ENCODE measurements at regions not wholly inside any gene's neighbourhood (a gene's known extent, or its start where the extent isn't known, plus 50 kb on each side); places are given as distances from the start of the nearest gene placed in this dataset.

DNA sequence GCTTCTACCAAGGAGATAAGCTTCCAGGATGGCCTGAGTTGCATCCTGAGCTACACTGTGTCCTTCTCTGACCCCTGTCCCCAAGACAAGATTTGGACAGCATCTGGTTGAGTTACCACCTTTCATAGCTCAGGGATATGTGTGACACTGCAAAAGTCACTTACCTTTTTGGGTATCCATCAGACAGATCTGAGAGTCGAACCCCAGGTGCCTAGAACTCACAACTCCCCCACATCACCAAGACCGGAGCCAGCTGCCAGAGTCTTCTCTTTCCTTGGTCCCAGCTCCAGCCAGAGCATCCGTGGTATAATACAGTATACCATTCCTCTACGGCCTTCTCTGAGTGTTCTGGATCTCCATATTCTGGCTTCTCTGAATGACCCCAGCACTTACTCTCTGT is 133.0 kb downstream of the CD83 start:
- no peak for DNase-seq (ENCODE audit: low read depth in 3 of 3, low spot score in 2 of 3)

DNA sequence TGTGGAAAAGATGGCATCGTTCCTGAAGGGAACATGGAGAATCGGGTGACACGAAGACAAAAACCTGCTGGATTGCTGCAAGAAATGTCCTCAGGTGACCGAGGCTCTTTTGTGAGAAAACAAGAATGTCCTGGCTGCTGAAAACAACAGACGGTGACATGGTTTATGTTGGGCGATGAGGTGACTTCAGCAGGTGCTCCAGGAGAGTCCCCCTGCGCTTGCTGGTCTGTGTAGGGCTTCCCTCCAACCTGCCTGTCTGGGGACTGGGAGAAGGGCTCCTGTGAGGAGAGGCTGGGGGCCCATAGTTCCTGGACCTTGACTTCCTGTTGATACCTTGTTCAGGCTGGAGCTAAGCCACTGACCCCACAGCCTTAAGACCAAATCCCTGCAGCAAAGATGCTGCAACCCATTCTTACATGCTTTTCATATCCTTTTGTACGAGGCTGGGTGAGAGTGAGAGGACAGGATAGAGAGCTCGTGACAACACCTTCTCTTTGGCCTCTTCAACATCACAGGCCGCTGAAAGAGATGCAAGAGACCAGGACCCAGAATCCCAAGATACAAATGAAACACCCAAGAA is 134.8 kb downstream of the CD83 start:
- DNase-seq (ENCODE audit: low read depth in 3 of 3, low spot score in 2 of 3), result no peak

DNA sequence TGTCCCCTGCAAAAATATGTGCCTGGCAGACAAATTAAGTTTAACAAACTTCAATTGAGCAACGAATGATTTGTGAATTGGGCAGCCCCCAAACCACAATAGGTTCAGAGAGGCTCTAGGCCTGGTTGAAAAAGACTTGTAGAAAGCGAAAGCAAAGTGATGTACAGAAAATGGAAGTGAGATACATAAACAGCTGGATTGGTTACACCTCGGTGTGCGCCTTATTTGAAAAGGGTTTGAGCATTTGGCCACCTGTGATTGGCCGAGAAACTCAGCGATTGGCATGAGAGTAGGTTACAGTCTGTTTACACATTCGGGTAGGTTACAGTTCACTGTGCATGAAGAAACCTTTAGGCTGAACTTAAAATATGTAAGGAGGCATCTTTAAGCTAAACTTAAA is 136.9 kb downstream of the CD83 start:
- DNase-seq (ENCODE audit: low read depth in 3 of 3, low spot score in 2 of 3), result no peak

DNA sequence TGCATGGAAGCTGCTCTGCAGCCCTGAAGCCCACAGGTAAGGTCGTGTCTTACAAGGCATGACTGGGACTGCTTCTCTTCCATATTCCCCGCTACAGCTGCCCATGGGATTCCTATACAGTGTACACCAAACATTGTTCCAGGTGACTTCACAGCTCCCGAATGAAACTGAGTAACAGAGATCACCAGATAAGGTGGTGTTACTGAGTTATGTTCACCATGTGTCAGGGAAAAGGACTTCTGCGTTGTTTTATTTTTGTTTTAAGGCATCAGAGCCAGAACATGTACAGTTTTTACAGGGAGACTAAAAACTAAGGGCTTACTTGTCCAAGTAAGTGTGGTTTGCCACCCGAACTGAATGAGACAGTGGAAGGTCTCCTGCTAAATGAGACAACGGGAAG is 138.3 kb downstream of the CD83 start:
- no peak for DNase-seq (ENCODE audit: low read depth in 3 of 3, low spot score in 2 of 3)

DNA sequence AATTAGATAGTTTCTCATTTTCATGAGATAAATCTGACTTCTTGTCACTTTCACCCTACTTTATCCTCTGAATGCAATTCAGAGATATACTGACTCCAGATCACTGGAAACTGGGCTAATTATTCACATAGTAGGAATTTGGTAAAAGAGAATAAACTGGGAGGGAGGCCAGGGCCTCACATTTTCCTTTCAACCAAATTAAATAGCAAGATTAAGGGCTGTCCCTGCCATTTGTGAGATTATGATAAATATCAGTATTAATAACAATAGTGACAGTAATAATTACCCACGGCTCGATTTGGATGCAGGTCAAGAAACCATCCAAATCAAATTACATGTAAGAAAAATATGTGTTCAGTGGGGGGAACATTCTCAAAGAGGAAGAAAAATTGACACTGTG is 140.5 kb downstream of the CD83 start:
- no peak for DNase-seq (ENCODE audit: low read depth in 3 of 3, low spot score in 2 of 3)

DNA sequence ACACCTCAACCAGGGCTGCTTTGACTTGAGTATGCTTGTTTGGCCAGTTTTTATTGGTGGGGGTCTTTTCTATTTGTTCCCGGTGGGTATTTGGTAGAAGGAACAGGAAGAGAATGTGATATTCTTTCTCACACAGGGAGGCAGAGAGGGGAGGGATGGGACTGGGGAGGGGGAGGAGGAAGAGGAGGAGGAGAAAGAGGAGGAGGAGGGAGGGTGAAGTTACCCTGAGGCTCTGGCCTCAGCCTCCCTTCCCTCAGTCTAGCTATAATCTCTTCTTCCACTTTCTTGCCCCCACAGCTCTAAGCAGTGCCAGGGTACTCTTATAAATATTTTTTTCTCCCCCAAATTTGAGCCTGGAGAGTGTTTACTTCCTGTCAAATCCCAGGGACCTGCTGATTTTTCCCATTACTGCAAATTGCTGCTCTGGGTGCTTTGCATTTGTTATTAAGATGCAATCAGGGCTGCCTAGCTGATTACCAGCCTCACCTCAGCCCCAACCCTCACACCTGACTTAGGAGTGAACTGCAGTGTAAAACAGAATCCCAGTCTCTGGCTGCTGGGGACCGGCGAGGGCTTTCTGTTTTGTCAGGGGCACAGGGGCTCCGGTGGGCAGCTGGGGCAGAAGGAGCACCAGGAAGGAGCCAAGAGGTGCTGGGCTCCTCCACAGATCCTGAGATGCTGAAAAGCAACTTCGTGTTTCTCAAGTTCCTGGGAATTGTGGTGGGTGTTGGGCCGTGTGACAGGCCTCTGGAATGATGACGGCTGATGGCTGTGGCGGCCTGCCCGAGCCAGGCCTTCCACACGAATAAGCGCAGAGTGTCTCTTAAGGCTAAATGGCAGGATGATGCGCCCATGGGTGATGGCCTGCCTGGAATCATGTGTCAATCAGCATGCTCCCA is 141.4 kb downstream of the CD83 start:
- DNase-seq (ENCODE audit: low read depth in 3 of 3, low spot score in 2 of 3), result no peak

DNA sequence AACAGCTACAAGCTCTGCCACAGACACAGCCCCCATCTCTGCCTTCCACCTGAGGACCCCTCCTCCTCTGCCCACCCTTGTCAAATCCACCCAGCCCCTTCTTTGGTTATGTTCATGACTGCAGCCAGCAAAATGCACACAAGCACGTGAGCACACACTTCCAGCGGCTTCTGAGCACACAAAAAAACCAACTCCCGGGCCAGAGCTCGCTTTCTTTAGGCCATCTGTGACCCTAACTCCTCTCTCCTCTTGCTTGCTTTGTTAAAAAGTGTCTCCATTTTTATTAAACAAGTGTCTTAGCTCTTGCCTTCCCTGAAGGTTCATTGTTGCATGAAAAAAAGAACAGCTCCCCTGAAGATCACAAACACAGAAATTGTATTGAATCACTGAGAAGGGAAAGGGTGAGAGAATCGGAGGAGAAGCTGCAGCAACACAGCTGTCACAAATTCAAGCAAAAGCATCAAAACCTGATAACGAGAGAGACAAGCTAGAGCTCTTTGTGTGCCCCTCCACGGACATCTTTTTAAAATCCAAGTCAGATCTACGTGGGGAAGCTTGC is 142.1 kb downstream of the CD83 start:
- no peak for DNase-seq (ENCODE audit: low read depth in 3 of 3, low spot score in 2 of 3)

DNA sequence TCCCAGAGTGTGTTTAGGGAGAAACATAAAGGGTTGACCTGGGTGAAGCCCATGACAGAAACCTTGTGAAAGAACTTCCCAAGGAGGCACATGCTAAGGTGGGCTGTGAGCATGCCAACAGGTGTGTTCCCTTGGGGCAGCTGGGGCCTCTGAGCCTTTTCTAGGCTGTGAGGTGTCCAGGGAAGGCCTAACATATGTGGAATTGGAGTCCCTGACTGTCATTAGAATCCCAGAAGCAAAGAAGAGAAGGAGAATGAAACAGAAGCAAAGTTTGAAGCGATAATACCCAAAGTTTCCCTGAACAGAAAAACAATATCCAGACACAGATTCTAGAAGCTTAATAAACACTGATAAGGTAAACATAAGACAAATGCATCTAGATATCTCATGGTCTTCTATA is 143.3 kb downstream of the CD83 start:
- no peak for DNase-seq (ENCODE audit: low read depth in 3 of 3, low spot score in 2 of 3)

DNA sequence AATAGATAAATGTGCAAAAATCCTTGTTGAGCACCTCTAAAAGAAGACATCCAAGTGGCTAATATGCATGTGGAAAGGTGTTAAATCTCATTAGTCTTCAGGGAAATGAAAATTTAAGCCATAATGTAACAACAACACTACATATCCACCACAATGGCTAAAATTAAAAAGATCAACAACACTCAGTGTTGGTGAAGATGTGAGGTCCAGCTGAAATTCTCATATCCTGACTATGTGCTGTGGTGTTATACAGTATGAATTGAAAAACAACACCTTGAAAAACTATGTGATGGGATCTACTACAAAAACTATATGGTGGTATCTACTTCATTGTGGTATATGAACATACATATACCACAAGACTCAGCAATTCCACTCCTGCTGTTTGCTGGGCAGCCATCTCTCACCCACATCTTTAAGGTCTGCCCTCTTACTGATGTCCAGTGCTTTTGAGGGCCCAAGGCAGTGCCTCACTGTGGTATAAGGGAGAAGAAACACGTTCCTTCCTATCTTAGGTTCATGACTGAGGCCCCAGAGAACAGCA is 146.4 kb downstream of the CD83 start:
- DNase-seq (ENCODE audit: low read depth in 3 of 3, low spot score in 2 of 3), result no peak

DNA sequence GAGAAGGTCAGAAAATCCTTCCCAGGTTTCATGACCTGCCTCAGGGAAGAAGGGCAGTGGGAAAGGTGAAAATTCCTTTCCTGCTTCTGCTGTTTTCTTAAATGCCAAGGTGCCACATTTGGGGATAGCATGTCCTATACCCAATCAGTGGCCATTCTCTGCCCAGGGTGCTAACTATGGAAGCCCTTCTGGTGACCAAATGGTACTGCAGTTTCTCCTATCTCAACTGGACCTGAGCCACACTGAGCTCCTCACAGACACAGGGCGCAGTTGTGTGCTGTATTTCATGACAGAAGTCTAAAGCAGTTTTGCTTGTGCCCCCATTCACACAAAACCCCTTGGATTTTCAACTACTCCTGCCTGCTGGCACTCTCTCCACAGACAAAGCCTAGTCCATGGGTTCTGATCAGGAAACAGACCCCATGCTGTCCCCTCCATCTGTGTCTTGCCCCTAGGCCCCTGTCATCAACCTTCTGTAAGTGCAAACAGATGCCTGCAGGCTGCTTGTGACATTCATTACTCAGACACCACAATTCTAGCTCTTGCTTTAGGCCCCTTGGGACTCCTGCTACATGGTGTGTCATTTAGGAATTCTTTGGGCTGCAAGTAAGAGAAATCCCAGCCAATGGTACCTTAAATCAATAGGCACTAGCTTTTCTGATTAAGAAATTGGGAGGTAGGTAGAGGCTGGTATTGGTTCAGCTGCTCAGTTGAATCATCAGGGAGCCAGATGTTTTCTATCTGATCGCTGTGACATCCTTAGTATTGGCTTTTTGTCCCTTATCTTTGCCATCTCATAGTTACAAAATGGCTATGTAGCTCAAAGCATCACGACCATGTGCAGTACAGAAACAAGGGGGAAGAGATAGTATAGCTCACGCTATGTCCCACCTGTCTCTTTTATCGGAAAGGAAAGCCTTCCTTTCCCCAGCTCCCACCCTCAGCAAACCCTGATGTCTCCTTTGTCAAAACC is 147.8 kb downstream of the CD83 start:
- DNase-seq (ENCODE audit: low read depth in 3 of 3, low spot score in 2 of 3), result no peak

DNA sequence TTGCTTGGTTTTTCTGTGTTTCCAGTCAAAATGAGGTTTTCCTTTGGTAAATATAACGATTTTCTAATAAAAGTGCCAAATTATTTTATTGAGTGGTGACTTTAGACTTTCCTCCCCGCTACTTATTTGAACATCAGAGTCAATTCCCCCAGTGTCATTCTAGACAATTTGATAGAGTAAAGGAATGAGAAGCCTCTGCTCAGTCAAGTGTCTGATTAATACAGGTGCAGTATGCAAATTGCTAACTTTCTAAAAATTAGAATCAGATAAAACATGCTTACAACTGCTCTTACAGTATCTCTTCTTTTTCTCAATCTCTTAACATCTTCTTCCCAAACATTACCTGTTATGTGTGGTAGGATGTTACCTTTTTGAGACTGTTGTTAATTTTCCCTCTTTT is 148.7 kb downstream of the CD83 start:
- DNase-seq (ENCODE audit: low read depth in 3 of 3, low spot score in 2 of 3), result no peak

DNA sequence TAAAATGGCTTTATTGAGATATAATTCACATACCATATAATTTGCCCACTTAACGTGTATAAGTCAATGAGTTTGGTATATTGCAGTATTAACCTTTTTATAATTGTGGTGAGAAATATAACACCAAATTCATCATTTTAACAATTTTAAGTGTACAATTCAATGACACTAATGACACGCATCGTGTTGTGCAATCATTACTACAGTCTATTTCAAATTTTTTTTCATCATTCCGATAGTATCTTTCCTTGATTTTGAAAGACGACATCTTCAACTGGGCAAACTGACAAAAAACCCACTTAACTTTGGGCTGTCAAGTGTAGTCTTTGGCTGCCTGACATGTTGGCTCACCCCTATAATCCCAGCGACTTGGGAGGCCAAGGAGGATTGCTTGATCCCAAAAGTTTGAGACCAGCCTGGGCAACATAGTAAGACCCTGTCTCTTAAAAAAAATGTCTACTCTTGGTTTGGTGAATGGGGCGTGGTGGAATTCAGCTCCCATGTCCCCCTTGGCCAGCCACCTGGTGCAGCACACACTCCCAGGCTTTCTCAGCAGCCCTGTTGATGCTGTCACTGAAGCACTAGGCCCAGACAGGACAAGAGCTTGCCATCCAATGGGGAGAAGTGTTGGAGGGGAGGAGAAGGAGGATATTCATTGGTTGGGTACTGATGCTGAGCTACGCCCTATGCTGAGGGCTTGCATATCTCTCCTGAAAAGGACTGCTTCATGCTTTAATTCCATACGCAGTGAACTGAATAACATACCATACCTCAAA is 150.5 kb downstream of the CD83 start:
- DNase-seq (ENCODE audit: low read depth in 3 of 3, low spot score in 2 of 3), result no peak

DNA sequence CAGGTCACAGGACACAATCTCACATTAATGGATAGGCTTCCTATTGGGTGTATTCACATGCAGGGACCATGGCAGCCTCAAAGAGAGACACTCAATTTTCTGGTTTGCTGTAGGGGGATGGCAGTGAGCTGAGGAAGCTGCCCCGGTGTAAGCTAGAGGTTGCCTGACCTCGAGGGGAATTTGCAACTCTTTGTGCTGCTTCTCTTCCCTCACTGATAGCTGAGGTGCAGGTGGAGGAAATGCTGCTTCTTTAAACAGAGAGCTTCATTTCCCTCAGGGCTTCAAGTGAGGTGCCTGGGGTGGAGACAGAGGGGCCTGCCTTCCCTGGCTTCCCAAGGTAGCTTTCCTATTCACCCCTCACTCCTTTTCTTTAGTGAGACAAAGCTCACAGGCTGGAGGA is 151.9 kb downstream of the CD83 start:
- no peak for DNase-seq (ENCODE audit: low read depth in 3 of 3, low spot score in 2 of 3)

DNA sequence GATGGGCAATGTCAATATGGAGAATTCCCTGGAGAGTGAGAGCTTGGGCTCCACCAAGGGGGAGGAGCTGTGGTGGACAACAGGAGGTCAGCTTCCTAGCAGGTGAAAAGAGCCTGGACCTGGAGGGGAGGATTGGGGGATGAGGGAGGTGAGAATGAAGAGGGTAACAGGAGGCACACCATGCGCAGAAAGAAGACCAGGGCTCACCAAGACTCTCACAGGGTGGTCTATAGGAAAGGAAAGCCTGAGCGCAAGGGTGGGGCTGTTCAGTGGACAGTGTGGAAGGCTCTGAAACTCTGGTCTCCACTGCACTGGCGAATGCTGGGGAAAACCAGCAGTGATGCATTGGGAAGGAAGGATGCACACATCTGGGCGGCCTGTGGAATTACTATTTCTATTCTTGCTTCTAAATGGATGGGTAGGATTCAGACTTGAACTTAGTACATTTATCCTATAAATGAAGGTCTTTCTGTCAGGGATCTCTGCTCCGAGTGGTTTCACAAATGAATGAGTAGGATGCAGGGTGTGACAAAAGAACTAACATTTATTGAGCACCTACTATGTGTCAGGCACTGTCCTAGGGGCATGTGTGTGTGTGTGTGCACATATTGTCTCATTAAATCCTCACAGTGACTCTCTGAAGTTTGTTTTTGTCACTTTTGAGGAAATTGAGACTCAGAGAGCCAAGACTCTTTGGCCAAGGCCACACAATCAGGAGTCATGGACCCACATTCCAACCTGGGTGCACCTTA is 152.7 kb downstream of the CD83 start:
- no peak for DNase-seq (ENCODE audit: low read depth in 3 of 3, low spot score in 2 of 3)

DNA sequence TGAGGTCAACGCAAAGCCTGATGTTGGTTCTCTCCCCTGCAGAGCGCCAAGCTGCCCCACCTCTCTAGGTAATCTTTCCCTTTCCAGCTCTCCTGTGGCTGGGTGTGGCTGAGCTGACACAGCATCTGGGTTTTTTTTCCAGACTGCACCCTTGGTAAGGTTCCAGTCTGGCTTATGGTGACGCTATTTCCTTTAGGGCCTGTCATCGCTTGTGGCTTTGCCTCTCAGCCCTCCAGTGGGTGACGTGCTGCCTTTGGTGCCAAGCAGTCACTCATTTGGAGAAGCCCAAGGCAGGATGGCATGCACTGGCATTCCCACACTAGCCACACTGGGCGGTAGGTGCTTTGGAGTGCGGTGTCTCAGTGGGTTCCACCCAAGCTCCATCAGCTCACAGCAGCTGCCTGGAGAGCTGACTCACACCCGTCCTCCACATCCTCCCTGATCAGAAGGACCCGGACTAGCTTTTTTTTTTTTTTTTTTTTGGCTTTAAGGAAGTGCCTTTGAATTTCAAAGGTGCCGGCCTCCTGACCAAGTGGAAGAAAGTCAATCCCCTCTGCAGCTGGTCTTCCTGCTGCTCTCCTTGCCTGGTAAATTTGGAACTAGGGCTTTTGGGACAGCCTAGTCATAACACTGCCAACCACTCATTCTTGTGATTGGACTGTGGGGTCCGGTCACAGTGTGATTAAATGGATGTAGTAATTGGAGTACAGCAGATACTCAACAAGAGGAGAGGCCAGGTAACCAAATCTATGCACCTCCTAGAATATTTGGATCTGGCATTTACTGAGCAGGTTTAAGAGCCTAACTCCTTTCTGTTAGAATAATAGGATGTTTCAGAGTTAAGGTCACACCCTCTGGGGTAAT is 153.6 kb downstream of the CD83 start:
- DNase-seq (ENCODE audit: low read depth in 3 of 3, low spot score in 2 of 3), result no peak

DNA sequence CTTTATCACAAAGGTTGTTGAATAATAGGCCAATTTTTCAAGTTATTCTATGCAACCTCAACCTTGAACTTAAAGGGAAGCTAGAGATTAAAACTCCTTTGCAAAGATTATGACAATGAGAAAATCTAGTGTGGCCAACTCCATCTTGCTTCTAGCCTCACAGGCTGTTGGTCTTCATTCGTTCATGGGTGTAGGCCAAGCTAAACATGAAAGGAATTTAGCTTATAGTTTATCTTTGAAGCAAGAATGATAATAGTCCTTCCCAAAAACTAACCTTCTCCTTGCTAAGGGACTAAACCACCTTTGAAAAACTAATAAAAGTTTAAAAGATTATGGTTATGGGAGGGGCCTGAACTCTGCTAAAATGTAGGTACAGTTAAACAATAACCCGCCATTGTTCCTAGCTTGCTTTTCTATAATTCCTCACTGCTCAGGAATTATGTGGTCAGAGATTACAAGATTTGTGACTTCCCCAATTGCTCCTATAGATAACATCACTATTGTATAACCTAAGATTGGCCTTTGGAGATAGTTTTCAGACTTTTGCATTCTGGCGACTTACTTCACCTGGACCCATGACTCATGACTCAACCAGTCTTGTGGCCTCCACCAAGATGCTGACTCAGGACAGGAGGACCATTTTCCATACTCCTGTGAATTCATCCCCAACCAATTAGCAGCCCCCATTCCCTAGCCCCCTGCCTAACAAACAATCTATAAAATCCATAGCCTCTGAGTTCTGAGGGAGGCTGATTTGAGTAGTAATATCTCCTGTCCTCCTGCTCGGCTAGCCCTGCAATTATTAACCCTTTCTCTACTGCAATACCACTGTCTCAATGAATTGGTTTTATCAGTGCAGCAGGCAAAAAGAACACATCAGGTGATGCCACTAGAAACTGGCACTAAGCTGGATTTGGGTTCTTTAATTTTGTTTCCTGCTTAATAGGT is 154.5 kb downstream of the CD83 start:
- DNase-seq (ENCODE audit: low read depth in 3 of 3, low spot score in 2 of 3), result no peak

DNA sequence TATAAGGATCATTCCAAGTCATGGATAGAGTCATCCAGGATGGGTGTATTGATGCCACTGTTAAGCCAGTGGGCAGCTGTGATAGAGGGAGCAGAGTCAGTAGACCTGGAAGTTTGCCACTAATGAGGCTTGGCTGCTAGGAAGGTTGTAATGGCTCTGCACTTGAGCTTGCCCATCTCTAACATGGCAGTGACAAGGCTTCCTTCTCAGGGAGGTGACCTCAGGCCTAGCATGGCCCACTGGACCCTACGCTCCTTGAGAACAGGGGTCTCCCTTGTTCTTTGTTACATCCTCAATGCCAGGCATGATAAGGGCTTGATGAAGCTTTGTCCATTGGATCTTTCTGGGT is 155.1 kb downstream of the CD83 start:
- DNase-seq (ENCODE audit: low read depth in 3 of 3, low spot score in 2 of 3), result no peak

Measured in right renal cortex interstitium (tissue), 3 donors.